ENCODE measurements at regions not wholly inside any gene's neighbourhood (a gene's known extent, or its start where the extent isn't known, plus 50 kb on each side); places are given as distances from the start of the nearest gene placed in this dataset.

DNA sequence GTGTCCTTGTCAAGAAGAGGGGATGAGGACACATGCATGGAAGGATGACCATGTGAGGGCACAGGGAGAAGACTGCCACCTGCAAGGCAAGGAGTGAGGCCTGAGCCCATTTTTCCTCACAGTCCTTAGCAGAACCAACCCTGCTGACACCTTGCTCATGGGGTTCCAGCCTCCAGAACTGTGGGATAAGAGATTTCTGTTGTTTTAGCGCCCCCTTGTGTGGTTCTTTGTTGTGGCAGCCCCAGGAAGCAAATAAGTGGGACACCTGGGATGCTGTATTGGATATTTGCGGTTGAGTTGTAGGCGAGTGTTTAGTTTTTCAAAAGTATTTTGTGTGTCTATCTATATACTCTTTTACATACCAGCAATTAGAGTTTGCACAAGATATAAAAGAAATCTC lies 206.4 kb downstream of the NXNL2 start:
- no peak for TF ChIP-seq POLR2AphosphoS5 (IDR thresholded peaks at IDR 0.05; ENCODE audit: low read depth, low read length)
- TF ChIP-seq, protein P1, sequence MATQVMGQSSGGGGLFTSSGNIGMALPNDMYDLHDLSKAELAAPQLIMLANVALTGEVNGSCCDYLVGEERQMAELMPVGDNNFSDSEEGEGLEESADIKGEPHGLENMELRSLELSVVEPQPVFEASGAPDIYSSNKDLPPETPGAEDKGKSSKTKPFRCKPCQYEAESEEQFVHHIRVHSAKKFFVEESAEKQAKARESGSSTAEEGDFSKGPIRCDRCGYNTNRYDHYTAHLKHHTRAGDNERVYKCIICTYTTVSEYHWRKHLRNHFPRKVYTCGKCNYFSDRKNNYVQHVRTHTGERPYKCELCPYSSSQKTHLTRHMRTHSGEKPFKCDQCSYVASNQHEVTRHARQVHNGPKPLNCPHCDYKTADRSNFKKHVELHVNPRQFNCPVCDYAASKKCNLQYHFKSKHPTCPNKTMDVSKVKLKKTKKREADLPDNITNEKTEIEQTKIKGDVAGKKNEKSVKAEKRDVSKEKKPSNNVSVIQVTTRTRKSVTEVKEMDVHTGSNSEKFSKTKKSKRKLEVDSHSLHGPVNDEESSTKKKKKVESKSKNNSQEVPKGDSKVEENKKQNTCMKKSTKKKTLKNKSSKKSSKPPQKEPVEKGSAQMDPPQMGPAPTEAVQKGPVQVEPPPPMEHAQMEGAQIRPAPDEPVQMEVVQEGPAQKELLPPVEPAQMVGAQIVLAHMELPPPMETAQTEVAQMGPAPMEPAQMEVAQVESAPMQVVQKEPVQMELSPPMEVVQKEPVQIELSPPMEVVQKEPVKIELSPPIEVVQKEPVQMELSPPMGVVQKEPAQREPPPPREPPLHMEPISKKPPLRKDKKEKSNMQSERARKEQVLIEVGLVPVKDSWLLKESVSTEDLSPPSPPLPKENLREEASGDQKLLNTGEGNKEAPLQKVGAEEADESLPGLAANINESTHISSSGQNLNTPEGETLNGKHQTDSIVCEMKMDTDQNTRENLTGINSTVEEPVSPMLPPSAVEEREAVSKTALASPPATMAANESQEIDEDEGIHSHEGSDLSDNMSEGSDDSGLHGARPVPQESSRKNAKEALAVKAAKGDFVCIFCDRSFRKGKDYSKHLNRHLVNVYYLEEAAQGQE (IDR thresholded peaks at IDR 0.05; ENCODE audit: insufficient read depth in 1 of 2, low read depth in 2 of 2, low read length in 2 of 2), result no peak
- TF ChIP-seq FOXP2 (optimal IDR thresholded peaks at IDR 0.05; ENCODE audit: borderline replicate concordance, extremely low read depth, extremely low read length, insufficient read depth), result no peak
- no peak for TF ChIP-seq SIN3A (IDR thresholded peaks at IDR 0.05; ENCODE audit: borderline replicate concordance, insufficient read depth, low read length)
- TF ChIP-seq TAF1 (IDR thresholded peaks at IDR 0.05; ENCODE audit: borderline replicate concordance, insufficient read depth, low read length), result no peak

DNA sequence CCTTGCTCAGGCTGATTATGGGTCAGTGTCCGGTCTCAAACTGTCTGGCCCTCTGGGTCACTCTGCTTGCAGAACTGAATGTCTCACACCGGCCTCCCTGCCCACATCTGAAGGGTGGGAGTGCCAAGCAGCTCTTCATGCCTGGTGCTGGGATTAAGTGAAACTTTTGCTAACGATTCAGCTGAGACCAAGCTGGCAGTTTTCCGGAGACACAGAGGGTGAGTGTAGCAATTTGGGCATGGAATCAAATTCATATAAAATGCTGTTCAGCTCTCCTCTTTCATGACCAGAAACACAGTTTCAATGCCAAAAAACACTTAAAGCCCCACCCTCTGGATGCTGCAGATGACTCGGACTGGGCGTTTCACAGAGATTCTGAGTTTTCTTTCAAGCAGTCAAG lies 207.5 kb downstream of the NXNL2 start:
- TF ChIP-seq TAF1 (IDR thresholded peaks at IDR 0.05; ENCODE audit: borderline replicate concordance, insufficient read depth, low read length) (no peak), SIN3A (IDR thresholded peaks at IDR 0.05; ENCODE audit: borderline replicate concordance, insufficient read depth, low read length) (no peak), FOXP2 (optimal IDR thresholded peaks at IDR 0.05; ENCODE audit: borderline replicate concordance, extremely low read depth, extremely low read length, insufficient read depth) (no peak), POLR2AphosphoS5 (IDR thresholded peaks at IDR 0.05; ENCODE audit: low read depth, low read length) (no peak)
- TF ChIP-seq, protein P1 (IDR thresholded peaks at IDR 0.05; ENCODE audit: insufficient read depth in 1 of 2, low read depth in 2 of 2, low read length in 2 of 2), result no peak

DNA sequence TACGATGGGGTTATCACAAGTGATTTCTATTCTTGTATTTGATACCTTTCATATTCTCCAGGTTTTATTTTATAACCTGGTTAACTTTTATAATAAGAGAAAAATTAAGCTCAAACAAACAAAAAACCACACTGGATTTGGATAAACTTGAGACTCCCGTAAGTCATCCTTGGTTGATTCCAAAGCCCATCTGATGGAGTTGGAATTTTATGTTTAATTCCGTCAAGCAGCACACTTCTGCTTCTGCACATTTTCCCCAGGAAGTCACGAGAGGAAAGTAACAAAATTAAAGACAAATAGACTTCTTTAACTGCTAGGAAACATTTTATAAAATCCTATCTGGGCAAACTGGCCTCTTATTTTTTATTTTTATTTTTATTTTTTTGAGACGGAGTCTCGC lies 207.9 kb downstream of the NXNL2 start:
- TF ChIP-seq, protein P1 (IDR thresholded peaks at IDR 0.05; ENCODE audit: insufficient read depth in 1 of 2, low read depth in 2 of 2, low read length in 2 of 2), result no peak
- TF ChIP-seq TAF1 (IDR thresholded peaks at IDR 0.05; ENCODE audit: borderline replicate concordance, insufficient read depth, low read length) (no peak), SIN3A (IDR thresholded peaks at IDR 0.05; ENCODE audit: borderline replicate concordance, insufficient read depth, low read length) (no peak), FOXP2 (optimal IDR thresholded peaks at IDR 0.05; ENCODE audit: borderline replicate concordance, extremely low read depth, extremely low read length, insufficient read depth) (no peak), POLR2AphosphoS5 (IDR thresholded peaks at IDR 0.05; ENCODE audit: low read depth, low read length) (no peak)

DNA sequence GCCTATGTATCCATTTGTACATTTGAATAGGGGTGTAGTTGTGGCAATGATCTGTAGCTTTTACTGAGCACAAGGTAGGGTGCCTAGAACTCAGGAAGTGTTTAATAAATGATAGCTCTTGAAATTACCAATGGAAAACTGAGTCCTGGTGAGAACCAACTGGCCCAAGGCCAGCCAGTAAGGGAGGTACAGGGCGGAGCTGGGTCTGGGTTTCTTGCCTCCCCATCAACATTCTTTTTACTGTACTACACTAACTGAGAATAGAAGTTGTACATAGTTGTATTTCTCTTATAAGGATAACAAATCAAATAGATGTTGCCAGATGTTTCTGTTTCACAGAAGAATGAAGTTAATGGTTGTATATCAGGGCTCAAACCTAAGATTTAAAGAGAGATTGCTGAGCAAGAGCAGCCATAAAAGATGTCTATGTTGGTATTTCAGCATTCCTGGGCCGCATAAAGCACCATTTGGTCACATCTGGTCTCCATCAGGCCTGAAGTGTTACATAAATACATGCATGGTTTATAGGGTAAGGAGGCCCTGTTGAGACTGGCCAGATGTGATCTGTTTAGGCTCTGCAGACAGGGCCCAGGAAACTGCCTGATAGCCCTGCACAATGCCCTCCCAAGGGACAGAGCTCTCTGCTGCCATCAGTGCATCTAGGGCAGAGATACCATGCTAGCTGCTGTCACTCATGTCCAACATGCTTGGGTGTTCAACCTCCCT lies 210.5 kb downstream of the NXNL2 start:
- TF ChIP-seq FOXP2 (optimal IDR thresholded peaks at IDR 0.05; ENCODE audit: borderline replicate concordance, extremely low read depth, extremely low read length, insufficient read depth), result no peak

DNA sequence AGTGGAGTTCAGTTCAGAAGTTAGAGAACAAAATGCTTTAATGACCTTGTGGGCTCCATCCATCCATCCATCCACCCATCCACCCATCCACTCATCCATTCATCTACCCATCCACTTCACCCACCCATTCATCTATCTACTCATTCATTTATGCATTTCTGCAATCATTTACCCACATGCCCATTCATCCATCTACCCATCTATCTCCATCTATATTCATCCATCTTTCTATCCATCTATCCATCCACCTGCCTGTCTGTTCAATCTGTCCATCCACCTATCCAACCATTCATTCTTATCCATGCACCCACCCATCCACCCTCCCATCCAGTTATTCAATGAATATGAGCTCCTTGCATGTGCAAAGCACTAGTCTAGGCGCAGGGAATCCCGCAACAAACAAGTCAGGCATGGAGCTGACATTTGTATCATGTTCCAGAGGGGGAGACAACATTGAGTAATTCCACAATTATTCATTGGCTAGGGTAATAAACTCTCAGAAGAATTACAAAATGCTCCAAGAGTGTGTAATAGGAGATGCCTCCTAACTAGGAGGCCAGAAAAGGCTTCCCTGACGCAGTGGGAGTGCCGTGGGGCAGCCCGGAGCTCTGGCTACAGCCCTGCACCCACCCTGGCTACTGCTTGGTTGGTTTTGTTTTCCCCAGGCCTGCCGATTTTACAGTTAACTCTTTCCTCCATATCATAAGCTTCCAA lies 211.2 kb downstream of the NXNL2 start:
- no peak for TF ChIP-seq POLR2AphosphoS5 (IDR thresholded peaks at IDR 0.05; ENCODE audit: low read depth, low read length)
- no peak for TF ChIP-seq SIN3A (IDR thresholded peaks at IDR 0.05; ENCODE audit: borderline replicate concordance, insufficient read depth, low read length)
- TF ChIP-seq, protein P1 (IDR thresholded peaks at IDR 0.05; ENCODE audit: insufficient read depth in 1 of 2, low read depth in 2 of 2, low read length in 2 of 2), result no peak
- TF ChIP-seq TAF1 (IDR thresholded peaks at IDR 0.05; ENCODE audit: borderline replicate concordance, insufficient read depth, low read length), result no peak
- no peak for TF ChIP-seq FOXP2 (optimal IDR thresholded peaks at IDR 0.05; ENCODE audit: borderline replicate concordance, extremely low read depth, extremely low read length, insufficient read depth)

Measured in PFSK-1 (cell line).